Thyroid gland (tissue), 4 donors: ENCODE measurements at regions not wholly inside any gene's neighbourhood (a gene's known extent, or its start where the extent isn't known, plus 50 kb on each side); places are given as distances from the start of the nearest gene placed in this dataset.

Experiments used
- DNase-seq, 2 donors: peaks; one replicate each; pipeline ENCODE4 v3.0.0-alpha.2; 2019
- H3K27ac ChIP-seq, 3 donors: fragments of 200-600 bp; sonication (generic); 1 replicate in 2 of 3; 2 replicates in 1 of 3; pipeline ENCODE4 v1.5.1; 2016 to 2019; ENCODE audit warnings: mild to moderate bottlenecking in 1 of 3, moderate library complexity in 1 of 3
- H3K27me3 ChIP-seq: fragments of 200-600 bp; sonication (generic); one replicate; pipeline ENCODE4 v1.5.1; 2019
- H3K36me3 ChIP-seq, 2 donors: fragments of 200-600 bp; sonication (generic); one replicate each; pipeline ENCODE4 v1.5.1; 2016 to 2019
- H3K4me1 ChIP-seq, 2 donors: fragments of 200-600 bp; sonication (generic); one replicate each; pipeline ENCODE4 v1.5.1; 2017 to 2019
- H3K4me3 ChIP-seq, 3 donors: fragments of 200-600 bp; sonication (generic); replicated peaks in 1 of 3; 1 replicate in 2 of 3; 2 replicates in 1 of 3; pipeline ENCODE4 v1.5.1; 2016; ENCODE audit warnings: mild to moderate bottlenecking in 1 of 3
- H3K9me3 ChIP-seq: fragments of 200-600 bp; sonication (generic); one replicate; pipeline ENCODE4 v1.5.1; 2017
- CTCF ChIP-seq, 6 experiments: fragments of 200-600 bp in 3 of 6; fragments of 450-650 bp in 3 of 6; sonication (generic) in 3 of 6; IDR thresholded peaks; one replicate each; pipeline ENCODE4 v1.5.1; 2016 to 2019; ENCODE audit warnings: antibody characterized with exemption in 6 of 6, mild to moderate bottlenecking in 2 of 6, inconsistent platforms in 1 of 6, moderate library complexity in 1 of 6
- POLR2A ChIP-seq, 2 donors: fragments of 450-650 bp; IDR thresholded peaks; one replicate each; pipeline ENCODE4 v1.6.1; 2017; ENCODE audit warnings: antibody characterized with exemption in 2 of 2, mild to moderate bottlenecking in 2 of 2, moderate library complexity in 1 of 2
- WGBS, 2 donors: methylation state at CpG; one replicate each; pipeline ENCODE4 v1.1.5; 2017; 5-methylcytosine and 5-hydroxymethylcytosine counted together
- intact Hi-C: fragments of 100-400 bp; cut with DNase I; formaldehyde crosslinking; loops from one replicate; pipeline ENCODE4 v1.15.1; 2023

GRCh38 chr4:26152056-26152455 lies 168.8 kb upstream of the RBPJ start:
- Histone ChIP-seq H3K4me1 (no peaks in the 10 kb centered on the region), H3K9me3 (no peaks in the 10 kb centered on the region), H3K4me3 (no peak overlapping the region), H3K27ac (no peak overlapping the region), H3K36me3 (no peaks in the 10 kb centered on the region), H3K27me3 (no peaks in the 10 kb centered on the region)
- 65 to 67% methylated on average over 6 of the region's 6 CpGs for WGBS, 2 donors
- intact Hi-C loops, result no loop called here
- TF ChIP-seq POLR2A (IDR thresholded peaks at IDR 0.05) (no peak), CTCF (IDR thresholded peaks at IDR 0.05) (no peak)
- no peak for DNase-seq

- H3K27ac ChIP-seq, result no peak overlapping the region
- no peaks in the 10 kb centered on the region for H3K27me3 ChIP-seq
These were observed 163.3 kb upstream of the RBPJ start for GRCh38 chr4:26157541-26157940.

GRCh38 chr4:26160591-26160990 lies 160.2 kb upstream of the RBPJ start:
- Histone ChIP-seq H3K27me3 (no peaks in the 10 kb centered on the region), H3K9me3 (no peaks in the 10 kb centered on the region), H3K4me1 (no peaks in the 10 kb centered on the region), H3K36me3 (no peaks in the 10 kb centered on the region), H3K27ac (no peak overlapping the region), H3K4me3 (no peak overlapping the region)
- WGBS, 2 donors, result 97% methylated on average over 3 of the region's 3 CpGs
- no peak for DNase-seq
- TF ChIP-seq POLR2A (IDR thresholded peaks at IDR 0.05) (no peak), CTCF (IDR thresholded peaks at IDR 0.05) (no peak)
- intact Hi-C loops, result no loop called here

More at GRCh38 chr4:26157541-26157940, 163.3 kb upstream of the RBPJ start:
- H3K4me1 ChIP-seq, result no peaks in the 10 kb centered on the region
- intact Hi-C loops, result no loop called here
- no peak for TF ChIP-seq POLR2A (IDR thresholded peaks at IDR 0.05)
- no peaks in the 10 kb centered on the region for H3K36me3 ChIP-seq
- H3K4me3 ChIP-seq, result no peak overlapping the region
- H3K9me3 ChIP-seq, result no peaks in the 10 kb centered on the region
- DNase-seq, result no peak

GRCh38 chr4:26161030-26161824 lies 159.6 kb upstream of the RBPJ start:
- intact Hi-C loops, result no loop called here

GRCh38 chr4:26162101-26162500 lies 158.7 kb upstream of the RBPJ start:
- intact Hi-C loops, result no loop called here
- 62 to 83% methylated on average over 4 of the region's 4 CpGs for WGBS, 2 donors
- no peak overlapping the region for H3K27ac ChIP-seq
- H3K9me3 ChIP-seq, result no peaks in the 10 kb centered on the region
- H3K27me3 ChIP-seq, result no peaks in the 10 kb centered on the region
- H3K36me3 ChIP-seq, result no peaks in the 10 kb centered on the region
- DNase-seq, result no peak
- no peak overlapping the region for H3K4me3 ChIP-seq
- no peaks in the 10 kb centered on the region for H3K4me1 ChIP-seq
- no peak for TF ChIP-seq POLR2A (IDR thresholded peaks at IDR 0.05)
- no peak for TF ChIP-seq CTCF (IDR thresholded peaks at IDR 0.05)

More at GRCh38 chr4:26161030-26161824, 159.6 kb upstream of the RBPJ start:
- no peaks in the 10 kb centered on the region for H3K9me3 ChIP-seq
- no peak overlapping the region for H3K4me3 ChIP-seq
- DNase-seq, result no peak
- no peak overlapping the region for H3K27ac ChIP-seq
- TF ChIP-seq CTCF (IDR thresholded peaks at IDR 0.05), result no peak
- no peak for TF ChIP-seq POLR2A (IDR thresholded peaks at IDR 0.05)
- H3K27me3 ChIP-seq, result no peaks in the 10 kb centered on the region
- no peaks in the 10 kb centered on the region for H3K4me1 ChIP-seq
- 67 to 75% methylated on average over 5 of the region's 5 CpGs for WGBS, 2 donors
- no peaks in the 10 kb centered on the region for H3K36me3 ChIP-seq
